Superior temporal gyrus (tissue), 1 donor: ENCODE measurements at regions not wholly inside any gene's neighbourhood (a gene's known extent, or its start where the extent isn't known, plus 50 kb on each side); places are given as distances from the start of the nearest gene placed in this dataset.
"Not testable (repeated sequence)": the region's sequence is repeated elsewhere in the genome, so short reads cannot be mapped to it uniquely, and the experiment has no call there.

ENCODE experiments used
- DNase-seq: peaks from one replicate; pipeline ENCODE4 v3.0.0-alpha.2; 2016; ENCODE audit errors: extremely low spot score

DNA sequence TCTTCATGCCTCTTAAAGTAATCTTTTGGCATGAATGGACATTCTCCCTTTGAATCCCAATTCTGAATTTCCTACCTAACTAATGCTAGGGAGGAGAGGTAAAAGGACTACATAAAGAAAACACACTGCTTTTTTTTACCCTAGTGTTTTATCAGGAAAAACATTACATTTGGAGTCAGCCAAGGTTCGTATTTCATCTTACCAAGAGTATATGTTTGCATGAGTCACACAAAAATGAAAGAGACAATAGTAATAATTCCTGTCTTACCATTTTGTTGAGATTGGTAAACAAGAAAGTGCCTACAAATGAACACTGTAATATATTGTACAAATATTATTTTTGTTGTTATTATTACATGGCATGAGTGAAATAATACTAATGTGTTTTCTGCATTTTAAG is 112.9 kb upstream of the WARS2 start:
- DNase-seq = no peak

DNA sequence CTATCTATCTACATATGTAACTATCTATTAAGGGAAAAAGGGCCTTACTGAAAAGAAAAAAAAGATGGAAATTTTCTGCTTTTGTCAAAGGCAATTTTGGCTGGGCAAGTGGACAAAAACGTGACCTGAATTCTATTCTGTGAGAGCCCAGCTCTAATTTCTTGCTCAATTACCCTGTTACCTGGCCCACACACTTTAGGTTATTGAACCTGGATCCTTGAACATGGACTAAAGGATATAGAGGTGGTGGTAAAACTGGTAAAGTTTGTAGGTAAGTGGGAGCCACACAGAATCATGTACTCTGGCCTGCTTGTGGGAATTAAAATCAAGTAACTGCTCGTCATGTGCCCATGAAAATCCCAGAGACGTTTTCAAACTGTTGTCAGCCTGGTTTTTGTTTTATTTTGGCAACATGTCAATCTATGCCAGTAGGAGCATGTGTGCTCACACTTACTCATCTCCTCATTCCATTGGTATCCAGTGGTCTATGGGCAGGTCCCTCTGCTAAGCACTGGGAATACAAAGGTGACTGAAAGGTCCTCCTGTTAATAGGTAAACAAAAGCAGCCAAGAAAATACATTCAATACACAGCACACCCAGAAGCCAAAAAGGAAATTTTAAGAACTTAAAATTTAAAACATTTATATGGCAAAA is 113.7 kb upstream of the WARS2 start:
- DNase-seq = no peak

DNA sequence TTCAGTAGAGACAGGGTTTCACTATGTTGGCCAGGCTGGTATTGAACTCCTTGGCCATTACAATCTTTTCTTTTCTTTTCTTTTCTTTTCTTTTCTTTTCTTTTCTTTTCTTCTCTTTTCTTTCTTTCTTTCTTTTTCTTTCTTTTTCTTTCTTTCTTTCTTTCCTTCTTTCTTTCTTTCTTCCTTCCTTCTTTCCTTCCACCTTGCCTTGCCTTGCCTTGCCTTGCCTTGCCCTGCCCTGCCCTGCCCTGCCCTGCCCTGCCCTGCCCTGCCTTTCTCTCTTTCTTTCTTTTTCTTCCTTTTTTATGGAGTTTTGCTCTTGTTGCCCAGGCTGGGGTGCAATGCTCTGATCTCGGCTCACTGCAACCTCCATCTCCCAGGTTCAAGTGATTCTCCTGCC is 112.5 kb upstream of the HAO2 start:
- not testable (repeated sequence) for DNase-seq

DNA sequence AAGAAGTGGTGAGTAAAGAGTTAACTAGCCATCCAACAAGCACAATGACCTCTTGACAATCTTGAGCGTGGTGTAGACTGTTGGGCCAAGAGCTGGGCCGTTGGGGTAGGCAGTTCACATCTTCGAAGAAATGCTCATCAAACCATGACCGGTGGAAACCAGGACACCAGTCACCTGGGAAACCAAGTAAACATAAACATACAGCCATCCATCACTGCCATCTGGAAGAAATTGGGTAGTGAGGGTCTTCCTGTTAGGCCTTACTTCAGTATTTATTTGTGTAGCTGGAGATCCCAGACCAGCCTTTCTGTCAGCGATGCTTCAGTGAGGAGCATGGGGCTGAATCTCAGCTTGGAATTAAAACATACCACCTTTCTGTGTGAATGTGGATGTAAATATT is 108.1 kb upstream of the HAO2 start:
- no peak for DNase-seq

DNA sequence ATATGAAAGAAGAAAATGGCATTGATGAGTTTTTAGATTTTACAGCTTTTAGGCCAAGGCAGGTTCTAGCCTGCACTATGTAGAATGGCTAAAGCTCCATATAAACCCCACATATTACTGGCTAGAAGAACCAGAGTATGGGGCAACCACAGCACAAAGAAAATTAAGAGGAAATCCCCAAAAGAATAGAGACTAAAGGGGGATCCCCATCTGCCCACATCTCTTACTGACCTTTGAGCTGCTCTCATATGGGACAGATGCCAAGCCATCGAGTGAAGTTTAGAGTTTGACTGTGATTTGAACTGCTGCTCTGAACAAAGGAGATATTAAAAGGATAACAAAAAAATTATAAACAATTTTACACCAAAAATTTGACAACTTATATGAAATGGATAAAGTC is 102.2 kb upstream of the HAO2 start:
- no peak for DNase-seq

DNA sequence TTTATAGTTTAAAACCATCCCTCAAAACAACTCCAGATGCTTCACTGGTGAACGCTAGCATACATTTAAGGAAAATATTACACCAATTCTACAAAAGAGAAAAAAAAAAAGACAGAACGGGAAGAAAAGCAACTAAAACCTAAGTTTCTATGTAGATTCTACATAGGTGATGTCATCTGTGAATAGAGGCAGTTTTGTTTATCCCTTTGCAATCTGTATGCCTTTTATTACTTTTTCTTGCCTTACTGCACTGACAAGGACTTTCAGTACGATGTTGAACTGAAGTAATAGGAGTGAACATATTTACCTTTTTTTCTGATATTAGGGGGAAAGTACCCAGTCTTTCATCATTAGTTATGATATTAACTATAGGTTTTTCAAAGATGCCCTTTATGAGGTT is 101.7 kb upstream of the HAO2 start:
- DNase-seq = no peak

DNA sequence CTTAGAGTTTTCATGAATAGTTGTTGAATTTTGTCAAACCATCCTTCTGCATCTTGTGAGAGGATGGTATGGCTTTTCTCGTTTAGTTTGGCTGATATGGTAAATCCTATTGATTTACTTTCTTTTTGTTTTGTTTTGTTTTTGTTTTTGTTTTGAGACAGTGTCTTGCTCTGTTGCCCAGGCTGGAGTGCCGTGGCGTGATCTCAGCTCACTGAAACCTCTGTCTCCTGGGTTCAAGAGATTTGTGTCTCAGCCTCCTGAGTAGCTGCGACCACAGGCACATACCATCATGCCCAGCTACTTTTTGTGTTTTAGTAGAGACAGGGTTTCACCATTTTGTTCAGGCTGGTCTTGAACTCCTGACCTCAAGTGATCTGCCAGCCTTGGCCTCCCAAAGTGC is 101.3 kb upstream of the HAO2 start:
- not testable (repeated sequence) for DNase-seq

DNA sequence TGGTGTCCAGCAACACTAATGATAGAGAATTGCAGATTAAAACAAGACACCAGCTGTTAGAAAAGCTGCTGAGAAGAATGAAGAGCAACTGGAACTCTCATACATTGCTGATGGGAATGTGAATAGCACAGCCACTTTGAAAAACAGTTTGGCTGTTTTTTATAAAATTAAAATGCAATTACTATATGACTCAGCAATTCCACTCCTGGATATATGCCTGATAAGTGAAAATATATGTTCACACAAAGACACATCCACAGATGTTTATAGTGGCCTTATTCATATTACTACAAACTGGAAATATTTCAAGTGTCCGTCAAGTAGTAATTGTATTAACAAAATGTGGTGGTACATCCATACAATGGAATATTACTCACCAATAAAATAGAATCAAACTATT is 99.7 kb upstream of the HAO2 start:
- DNase-seq = no peak

DNA sequence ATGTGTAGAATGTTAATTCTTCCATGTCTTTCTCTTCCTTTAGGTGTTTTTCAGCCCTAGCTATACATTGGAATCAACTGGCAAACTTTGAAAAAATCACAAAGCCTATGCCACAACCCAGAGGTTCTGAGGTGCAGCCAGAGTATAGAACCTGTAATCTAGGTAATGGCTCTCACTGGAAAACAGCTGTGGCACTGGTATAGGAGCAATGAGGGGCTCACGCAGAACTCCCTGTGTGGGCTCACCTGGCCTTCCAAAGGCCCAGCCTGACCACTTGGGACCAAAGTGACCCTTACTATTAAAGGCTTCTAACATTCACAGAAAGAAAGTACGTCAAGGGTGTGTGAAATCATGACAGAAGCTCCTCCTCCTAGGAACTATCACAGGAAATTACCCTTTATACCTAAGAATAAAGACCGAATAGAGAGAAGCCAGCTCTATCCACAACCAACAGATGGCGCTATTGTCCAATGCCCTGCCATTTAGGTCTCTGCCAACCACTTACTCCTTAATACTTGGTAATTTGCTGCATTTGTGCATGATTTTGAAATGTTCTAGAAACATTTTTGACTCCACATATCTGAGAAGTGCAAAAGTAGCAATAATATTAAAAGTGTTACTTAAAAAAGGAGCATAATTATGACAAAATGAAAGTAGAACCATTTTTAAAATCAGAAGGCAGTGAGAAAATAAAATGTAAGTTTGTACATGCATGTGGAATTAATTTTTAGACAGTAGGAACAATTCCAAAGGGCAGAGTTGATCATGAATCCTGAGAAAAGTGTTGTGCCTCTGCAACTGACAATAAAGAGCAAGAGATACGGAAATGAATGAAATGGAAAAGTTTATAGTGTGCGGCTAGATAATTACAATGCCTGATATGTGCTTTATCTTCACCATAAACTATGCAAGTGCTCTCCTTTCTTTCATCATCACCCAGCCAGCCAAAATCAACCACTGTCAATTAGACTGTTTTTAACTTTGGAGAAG is 93.1 kb upstream of the HAO2 start:
- DNase-seq = peak; percentile 68

DNA sequence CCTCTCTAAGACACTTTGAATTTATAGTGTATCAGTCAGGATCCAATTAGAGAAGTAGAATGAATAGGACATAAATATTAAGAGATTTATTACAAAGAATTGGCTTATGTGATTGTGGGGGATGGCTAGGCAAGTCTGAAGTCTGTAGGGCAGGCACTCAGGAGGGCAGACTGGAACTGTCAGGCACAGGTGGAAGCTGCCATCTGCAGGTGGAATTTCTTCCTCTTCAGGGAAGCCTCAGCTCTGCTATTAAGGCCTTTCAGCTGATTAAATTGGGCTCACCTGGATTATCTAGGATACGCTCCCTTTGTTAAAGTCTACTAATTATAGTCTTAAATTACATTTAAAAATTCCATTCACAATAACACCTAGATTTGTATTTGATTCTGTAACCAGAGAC is 92.0 kb upstream of the HAO2 start:
- no peak for DNase-seq

DNA sequence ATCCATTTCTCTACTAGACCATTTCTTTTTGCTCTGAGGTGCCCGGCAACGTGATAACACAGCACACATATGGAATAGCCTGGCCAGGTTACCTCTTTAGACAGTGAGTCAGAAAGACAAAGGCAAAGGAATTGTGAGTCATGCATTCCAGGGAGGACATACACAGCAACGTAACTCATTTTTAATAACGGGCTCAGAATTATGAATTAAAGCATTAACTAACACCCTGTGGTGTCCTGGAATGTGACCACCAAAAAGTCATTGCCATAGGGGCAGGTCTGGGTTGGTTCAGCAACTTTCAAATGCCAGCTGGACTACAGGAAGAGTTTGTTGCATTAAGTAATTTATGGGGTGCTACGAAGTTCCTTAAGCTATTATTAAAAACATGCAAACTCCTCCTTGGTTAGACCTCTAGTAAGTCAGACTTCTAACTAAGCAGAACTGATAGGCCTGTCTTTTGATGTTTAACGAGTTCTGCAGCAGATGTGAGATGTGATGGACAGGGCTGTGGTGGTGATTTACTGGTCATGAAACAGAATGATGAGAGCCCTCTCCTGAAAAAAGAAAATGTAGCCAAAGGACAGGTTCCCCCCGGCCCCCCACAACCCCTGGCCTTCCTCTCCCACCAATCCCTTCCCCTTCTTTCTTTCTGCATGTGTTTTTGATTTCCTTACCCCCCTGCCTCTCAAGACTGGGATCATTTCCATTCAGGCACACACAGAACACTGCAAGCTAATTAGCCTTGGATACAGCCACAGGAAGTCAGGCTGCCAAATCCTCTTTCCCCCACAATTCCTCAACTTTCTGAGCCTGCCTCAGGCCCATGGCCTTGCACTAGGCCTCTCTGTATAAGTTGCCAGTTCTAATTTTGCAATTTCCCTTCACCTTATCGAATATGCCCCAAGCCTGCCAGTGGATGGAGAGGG is 88.9 kb upstream of the HAO2 start:
- DNase-seq = no peak

DNA sequence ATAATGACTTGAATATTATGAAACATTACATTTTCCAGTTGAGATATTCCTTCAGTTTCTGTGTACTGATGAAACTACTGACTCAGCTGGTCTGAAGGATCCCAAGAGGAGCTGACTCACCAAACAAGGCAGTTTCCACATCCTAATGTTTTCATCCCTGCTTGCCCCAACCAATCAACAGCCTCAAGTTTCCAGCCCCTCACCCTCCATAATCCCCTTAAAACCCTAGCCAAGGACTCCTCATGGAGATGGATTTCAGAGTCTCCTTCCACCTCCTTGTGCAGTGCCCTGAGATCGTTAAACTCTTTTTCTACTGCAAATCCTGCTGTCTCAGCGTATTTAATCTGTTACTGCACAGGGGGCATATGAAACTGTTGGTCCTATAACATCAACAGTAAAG is 83.1 kb upstream of the HAO2 start:
- DNase-seq = no peak

DNA sequence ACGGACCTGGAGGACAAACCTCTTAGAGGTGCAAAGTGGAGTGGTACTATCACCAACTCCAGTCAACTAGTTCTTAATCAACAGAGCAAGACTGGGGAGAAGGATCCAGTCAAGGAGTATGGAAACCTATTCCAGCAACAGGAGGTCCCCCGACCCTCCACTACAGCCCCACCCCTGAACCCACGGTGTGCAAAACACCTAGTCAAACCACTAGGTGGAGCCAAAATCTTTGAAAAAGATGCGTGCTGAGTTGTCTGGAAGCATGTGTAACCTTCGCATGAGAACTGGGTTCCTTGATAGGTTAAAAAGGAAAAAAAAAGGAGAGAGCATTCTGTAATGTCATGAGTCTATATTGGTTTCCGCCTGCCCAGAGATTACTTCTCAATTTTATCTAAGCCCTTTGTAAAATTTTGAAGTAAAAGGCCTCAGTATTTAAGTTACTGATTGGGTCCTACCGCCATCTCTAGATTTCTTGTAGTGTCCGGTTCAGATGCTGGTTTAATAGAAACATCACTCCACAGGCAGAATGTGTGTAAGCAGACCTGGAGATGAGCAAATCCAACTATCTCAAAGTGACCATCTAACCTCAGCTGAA is 81.9 kb upstream of the HAO2 start:
- peak; percentile 56 for DNase-seq

DNA sequence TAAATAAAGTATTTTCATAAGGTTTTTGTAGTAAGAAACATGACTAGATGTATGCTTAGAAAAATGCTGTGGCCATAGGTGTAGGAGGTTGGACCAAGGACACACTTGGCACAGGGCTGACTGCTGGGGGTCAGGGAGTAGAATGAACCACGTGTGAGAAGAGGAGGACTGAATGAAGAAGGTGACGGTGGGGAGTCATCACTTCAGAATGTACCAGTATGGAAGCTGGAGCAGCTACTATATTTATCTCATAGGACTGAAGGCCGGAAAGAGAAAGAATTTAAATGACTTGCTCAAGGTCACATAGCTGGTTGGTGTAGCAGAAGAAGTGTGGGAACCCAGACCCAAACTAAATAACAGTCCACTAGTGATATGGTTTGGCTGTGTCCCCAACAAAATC is 79.8 kb upstream of the HAO2 start:
- DNase-seq = no peak

DNA sequence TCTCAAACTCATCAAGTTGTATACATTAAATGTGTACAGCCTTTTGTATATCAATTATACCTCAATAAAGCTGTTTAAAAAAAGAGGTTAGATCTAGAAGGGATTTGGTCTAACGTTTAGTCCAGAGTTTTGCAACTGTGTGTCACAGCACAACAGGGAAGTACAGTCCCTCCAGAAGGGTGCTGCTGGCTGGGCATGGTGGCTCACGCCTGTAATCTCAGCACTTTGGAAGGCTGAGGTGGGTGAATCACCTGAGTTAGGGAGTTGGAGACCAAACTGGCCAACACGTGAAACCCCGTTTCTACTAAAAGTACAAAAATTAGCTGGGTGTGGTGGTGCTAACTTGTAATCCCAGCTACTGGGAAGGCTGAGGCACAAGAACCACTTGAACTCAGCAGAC is 78.3 kb upstream of the HAO2 start:
- DNase-seq = no peak

DNA sequence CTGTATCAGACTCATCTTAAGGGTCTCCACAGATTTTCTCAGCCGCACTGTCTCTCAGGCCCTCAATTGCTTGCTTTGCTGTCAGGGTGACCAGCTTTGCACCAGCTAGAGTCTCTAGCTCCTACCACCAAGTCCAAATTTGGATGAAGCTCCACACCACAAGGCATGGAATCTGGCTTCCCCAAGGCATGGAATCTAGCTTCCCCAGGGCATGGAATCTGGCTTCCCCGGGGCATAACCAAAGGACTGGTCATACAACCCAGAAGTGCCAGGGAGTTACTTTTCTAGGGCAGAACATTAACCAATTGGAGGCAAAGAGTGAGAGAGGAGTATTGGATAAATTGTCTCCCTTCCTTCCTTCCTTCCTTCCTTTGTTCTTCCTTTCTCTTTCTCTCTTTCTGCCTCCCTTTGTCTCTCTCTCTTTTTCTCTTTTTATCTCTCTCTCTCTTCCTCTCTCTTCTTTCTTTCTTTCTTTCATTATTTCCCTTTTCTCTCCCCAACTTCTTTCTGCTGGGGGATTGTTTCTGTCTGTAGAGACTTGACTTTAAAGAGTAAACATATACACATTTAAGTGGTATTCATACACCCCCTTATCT is 76.9 kb upstream of the HAO2 start:
- no peak for DNase-seq

DNA sequence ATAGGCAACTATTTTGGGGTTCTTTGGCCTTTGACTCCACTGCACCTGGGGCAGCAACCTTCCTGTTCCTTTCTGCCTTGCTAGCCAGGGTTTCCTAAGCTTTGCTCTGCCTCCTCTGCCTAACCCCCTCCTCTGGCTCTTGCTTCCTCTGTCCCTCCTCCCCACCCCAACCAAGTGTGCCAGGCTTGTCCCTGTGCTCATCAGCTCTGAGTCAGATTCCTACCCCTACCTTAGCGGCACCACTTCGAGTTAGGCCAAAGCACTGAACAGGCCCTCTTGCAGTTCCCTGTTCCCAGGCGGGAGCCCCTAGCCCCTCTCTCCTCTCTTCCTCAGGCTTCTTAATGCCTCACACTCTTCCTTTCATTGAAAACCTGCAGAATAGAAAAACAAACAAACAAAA is 74.8 kb upstream of the HAO2 start:
- DNase-seq = no peak

DNA sequence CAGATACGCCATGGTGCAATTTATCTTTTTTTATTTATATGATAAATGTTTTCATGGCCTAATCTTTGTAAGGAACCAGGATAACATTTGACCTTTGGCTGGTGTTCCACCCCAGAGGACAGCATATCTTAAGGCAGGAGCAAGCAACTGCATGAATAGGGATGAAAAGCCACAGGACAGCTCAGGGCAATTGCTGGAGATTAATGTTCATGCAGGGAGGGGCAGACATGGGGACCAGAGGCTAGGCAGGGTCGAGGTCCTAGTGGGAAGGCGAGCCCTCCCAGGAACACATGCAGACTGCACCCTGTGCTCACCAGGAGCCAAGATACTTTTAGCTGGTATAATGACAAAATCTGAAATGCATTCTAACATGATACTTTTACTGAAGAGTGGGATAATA is 74.4 kb upstream of the HAO2 start:
- no peak for DNase-seq

DNA sequence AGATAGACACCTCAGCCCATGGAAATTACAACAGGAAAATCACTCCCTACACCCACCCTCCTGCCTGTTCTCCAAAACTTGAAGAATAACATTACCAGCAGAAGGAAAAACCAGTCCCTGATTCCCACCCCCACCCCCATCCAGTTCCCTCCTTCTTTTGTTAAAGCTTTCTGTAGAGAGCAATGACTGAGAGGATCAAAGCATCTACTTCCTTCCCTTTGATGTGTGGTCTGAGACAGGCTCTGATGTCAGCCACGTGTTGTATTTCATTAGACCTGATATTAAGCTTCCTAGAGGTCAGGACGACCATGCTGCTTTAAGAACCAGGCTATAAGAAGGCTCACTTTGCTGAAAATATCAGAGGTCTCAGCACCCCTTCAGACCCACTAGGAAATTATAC is 73.9 kb upstream of the HAO2 start:
- no peak for DNase-seq

DNA sequence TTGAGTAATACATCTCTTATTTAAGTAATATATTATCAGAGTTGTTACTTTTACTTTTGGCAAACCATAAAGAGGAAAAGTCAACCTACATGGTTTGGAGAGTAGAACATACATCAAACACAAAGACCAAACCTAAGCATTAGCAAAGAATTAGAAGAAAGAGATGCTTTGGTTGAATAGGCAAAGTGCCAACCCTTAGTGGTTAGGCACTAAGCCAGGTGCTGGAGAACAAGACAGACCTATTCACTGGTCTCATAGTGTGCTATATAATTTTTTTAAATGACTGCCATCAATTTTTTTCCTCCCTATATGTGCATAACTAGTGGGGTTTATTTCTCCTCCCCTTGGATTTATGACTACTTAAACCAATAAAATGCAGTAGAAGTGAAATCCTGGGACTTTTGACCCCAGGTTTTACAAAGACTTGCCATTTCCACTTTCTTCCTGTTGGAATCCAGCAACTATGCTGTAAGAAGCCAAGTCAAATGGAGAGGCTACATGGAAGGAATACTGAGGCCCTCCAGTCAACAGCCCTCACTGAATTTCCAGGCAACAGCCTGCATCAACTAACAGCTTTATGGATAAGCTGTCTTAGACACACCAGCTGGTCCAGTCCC is 69.8 kb upstream of the HAO2 start:
- no peak for DNase-seq

DNA sequence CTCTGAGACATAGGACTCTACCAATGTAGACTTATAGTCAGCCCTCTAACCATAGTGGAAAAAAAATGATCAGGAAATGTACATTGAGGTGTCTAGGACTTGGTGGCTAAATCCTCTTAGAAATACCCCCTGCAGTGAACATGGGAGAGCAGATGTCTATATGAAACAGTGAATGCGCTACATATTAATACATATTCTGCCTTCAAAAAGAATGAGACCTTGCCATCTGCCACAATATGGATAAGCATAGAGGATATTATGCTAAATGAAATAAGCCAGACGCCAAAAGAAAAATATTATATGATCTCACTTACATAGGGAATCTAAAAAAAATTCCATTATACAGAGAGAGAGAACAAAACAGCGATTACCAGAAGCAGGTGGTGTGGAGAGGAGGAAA is 66.6 kb upstream of the HAO2 start:
- DNase-seq = no peak
